Trophoblast cell (in vitro differentiated cells and primary cell): ENCODE measurements at regions not wholly inside any gene's neighbourhood (a gene's known extent, or its start where the extent isn't known, plus 50 kb on each side); places are given as distances from the start of the nearest gene placed in this dataset.

Experiments used
- DNase-seq, 2 donors: peaks; one replicate each; pipeline ENCODE4 v3.0.0-alpha.2; 2016
- H2AFZ ChIP-seq: 2 replicates; pipeline ENCODE4 v1.6.1; 2013; ENCODE audit warnings: low read length, moderate library complexity, mild to moderate bottlenecking; ENCODE audit not compliant: insufficient read depth, poor library complexity
- H2AK5ac ChIP-seq: 2 replicates; pipeline ENCODE4 v1.6.1; 2013; ENCODE audit warnings: mild to moderate bottlenecking, low read length
- H2BK120ac ChIP-seq: 2 replicates; pipeline ENCODE4 v1.6.1; 2013; ENCODE audit warnings: low read length, mild to moderate bottlenecking, moderate library complexity; ENCODE audit not compliant: insufficient read depth, poor library complexity
- H2BK12ac ChIP-seq: 2 replicates; pipeline ENCODE4 v1.6.1; 2013; ENCODE audit warnings: mild to moderate bottlenecking, low read length, moderate library complexity
- H2BK5ac ChIP-seq: 2 replicates; pipeline ENCODE4 v1.6.1; 2013; ENCODE audit warnings: low read length, low read depth, moderate library complexity, mild to moderate bottlenecking; ENCODE audit not compliant: poor library complexity
- H3K14ac ChIP-seq: 2 replicates; pipeline ENCODE4 v1.6.1; 2013; ENCODE audit warnings: mild to moderate bottlenecking, low read length
- H3K18ac ChIP-seq: 2 replicates; pipeline ENCODE4 v1.6.1; 2013; ENCODE audit warnings: mild to moderate bottlenecking, low read length
- H3K23ac ChIP-seq: 2 replicates; pipeline ENCODE4 v1.6.1; 2013; ENCODE audit warnings: low read length
- H3K27ac ChIP-seq: 2 replicates; pipeline ENCODE4 v1.5.1; 2013; ENCODE audit warnings: low read depth, mild to moderate bottlenecking, inconsistent platforms, low read length, moderate library complexity
- H3K27me3 ChIP-seq: 2 replicates; pipeline ENCODE4 v1.6.1; 2013; ENCODE audit warnings: inconsistent platforms, mild to moderate bottlenecking, low read length, moderate library complexity; ENCODE audit not compliant: insufficient read depth
- H3K36me3 ChIP-seq, 2 experiments: 1 replicate in 1 of 2; 2 replicates in 1 of 2; pipeline ENCODE4 v1.6.1; 2013; ENCODE audit warnings: low read length in 2 of 2, mild to moderate bottlenecking in 2 of 2, moderate library complexity in 1 of 2; ENCODE audit not compliant: insufficient read depth in 2 of 2, control insufficient read depth in 1 of 2
- H3K4ac ChIP-seq: 2 replicates; pipeline ENCODE4 v1.6.1; 2013; ENCODE audit warnings: low read depth, mild to moderate bottlenecking, low read length, moderate library complexity
- H3K4me1 ChIP-seq, 2 experiments: 1 replicate in 1 of 2; 2 replicates in 1 of 2; pipeline ENCODE4 v1.6.1; 2013; ENCODE audit warnings: low read length in 2 of 2, mild to moderate bottlenecking in 2 of 2, moderate library complexity in 1 of 2; ENCODE audit not compliant: insufficient read depth in 2 of 2, control insufficient read depth in 1 of 2
- H3K4me2 ChIP-seq: 2 replicates; pipeline ENCODE4 v1.6.1; 2013; ENCODE audit warnings: inconsistent platforms, mild to moderate bottlenecking, low read length, moderate library complexity
- H3K4me3 ChIP-seq: 2 replicates; pipeline ENCODE4 v1.5.1; 2013; ENCODE audit warnings: mild to moderate bottlenecking, low read depth, low read length, inconsistent platforms
- H3K79me1 ChIP-seq: one replicate; pipeline ENCODE4 v1.6.1; 2013; ENCODE audit warnings: low read length
- H3K79me2 ChIP-seq: 2 replicates; pipeline ENCODE4 v1.6.1; 2013; ENCODE audit warnings: low read length, mild to moderate bottlenecking; ENCODE audit not compliant: control insufficient read depth, insufficient read depth, poor library complexity
- H3K9ac ChIP-seq: 2 replicates; pipeline ENCODE4 v1.6.1; 2013; ENCODE audit warnings: mild to moderate bottlenecking, low read length
- H3K9me3 ChIP-seq: 2 replicates; pipeline ENCODE4 v1.6.1; 2013; ENCODE audit warnings: low read depth, mild to moderate bottlenecking, control low read depth, inconsistent platforms, low read length; ENCODE audit not compliant: insufficient read depth
- H4K12ac ChIP-seq: 2 replicates; pipeline ENCODE4 v1.6.1; 2013; ENCODE audit warnings: low read depth, mild to moderate bottlenecking, low read length, moderate library complexity
- H4K8ac ChIP-seq: 2 replicates; pipeline ENCODE4 v1.6.1; 2013; ENCODE audit warnings: low read depth, mild to moderate bottlenecking, low read length, moderate library complexity
- H4K91ac ChIP-seq: one replicate; pipeline ENCODE4 v1.6.1; 2013; ENCODE audit warnings: low read depth, mild to moderate bottlenecking, low read length, moderate library complexity
- WGBS: extraction: QIAGEN DNeasy Blood & Tissue Kit; methylation state at CpG from one replicate; pipeline ENCODE4 v1.1.7; 2013; ENCODE audit warnings: missing lambda C conversion rate; ENCODE audit not compliant: insufficient read length, insufficient coverage; ENCODE audit errors: extremely low coverage; 5-methylcytosine and 5-hydroxymethylcytosine counted together

DNA sequence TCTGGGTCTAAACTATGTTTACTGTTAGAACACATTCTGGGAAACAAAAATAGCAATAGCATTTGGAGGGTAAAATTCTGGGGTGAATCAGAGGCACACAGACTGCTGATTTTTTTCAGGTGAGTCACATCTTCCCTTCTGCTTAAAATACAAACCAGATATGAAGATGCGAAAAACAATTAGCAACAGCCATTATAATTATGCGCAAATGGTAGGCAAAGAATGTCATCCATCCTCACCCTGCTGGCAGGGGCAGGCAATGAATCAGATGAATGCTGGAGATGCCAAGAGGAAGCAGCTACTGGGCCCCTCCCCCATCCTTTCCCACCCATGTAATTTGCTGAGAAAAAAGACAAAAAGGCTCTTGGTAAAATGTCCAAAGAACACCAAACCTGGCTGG, 282.9 kb downstream of the KLF5 start:
- H3K4ac ChIP-seq, result no peak overlapping the region
- no peak overlapping the region for H2AFZ ChIP-seq
- H3K9me3 ChIP-seq, result no peaks in the 10 kb centered on the region
- no peak overlapping the region for H2BK5ac ChIP-seq
- no peak overlapping the region for H3K18ac ChIP-seq
- H3K36me3 ChIP-seq, result no peaks in the 10 kb centered on the region
- peak; percentile 25 to 71 for DNase-seq
- peaks cover 2% of the 10 kb centered on the region for H3K79me1 ChIP-seq
- no peak overlapping the region for H2AK5ac ChIP-seq
- H3K27ac ChIP-seq, result no peak overlapping the region
- H3K23ac ChIP-seq, result no peak overlapping the region
- no peak overlapping the region for H3K9ac ChIP-seq
- no CpG with 5 or more reads among the region's 2 CpGs for WGBS
- H2BK120ac ChIP-seq, result no peak overlapping the region
- no peak overlapping the region for H4K91ac ChIP-seq
- no peak overlapping the region for H4K8ac ChIP-seq
- H3K14ac ChIP-seq, result no peak overlapping the region
- H3K79me2 ChIP-seq, result no peaks in the 10 kb centered on the region
- peaks cover 0 to 11% of the 10 kb centered on the region in 2 experiments for H3K4me1 ChIP-seq
- no peak overlapping the region for H2BK12ac ChIP-seq
- no peak overlapping the region for H3K4me2 ChIP-seq
- H3K4me3 ChIP-seq, result no peak overlapping the region
- H4K12ac ChIP-seq, result no peak overlapping the region
- no peaks in the 10 kb centered on the region for H3K27me3 ChIP-seq

DNA sequence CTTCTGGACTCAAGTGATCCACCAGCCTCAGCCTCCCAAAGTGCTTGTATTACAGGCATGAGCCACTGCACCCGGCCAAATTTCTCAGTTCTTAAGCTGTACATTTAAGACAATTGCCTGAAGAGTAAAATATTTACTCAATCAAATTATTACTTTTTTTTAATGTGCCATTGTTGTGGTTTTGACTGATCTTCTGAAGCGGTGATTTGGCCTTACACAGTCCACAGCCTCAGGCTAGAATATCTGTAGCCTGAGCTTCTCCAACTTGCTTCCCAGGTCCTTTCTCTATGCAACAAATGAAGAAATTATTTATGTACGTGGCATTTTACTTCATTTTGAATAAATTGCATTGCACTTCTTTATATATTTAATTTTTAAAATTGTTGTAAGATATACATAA, 281.3 kb downstream of the KLF5 start:
- no peak overlapping the region for H2AK5ac ChIP-seq
- H3K79me1 ChIP-seq, result peaks cover 4% of the 10 kb centered on the region
- H2BK12ac ChIP-seq, result no peak overlapping the region
- no peaks in the 10 kb centered on the region for H3K9me3 ChIP-seq
- H2BK120ac ChIP-seq, result no peak overlapping the region
- no peak overlapping the region for H4K91ac ChIP-seq
- H3K27me3 ChIP-seq, result no peaks in the 10 kb centered on the region
- WGBS, result no CpG with 5 or more reads among the region's 3 CpGs
- H3K14ac ChIP-seq, result no peak overlapping the region
- H3K18ac ChIP-seq, result no peak overlapping the region
- H3K4me2 ChIP-seq, result no peak overlapping the region
- H3K27ac ChIP-seq, result no peak overlapping the region
- no peak overlapping the region for H3K4me3 ChIP-seq
- H3K4ac ChIP-seq, result no peak overlapping the region
- no peak overlapping the region for H2AFZ ChIP-seq
- no peaks in the 10 kb centered on the region for H3K79me2 ChIP-seq
- H4K12ac ChIP-seq, result no peak overlapping the region
- peaks cover 0 to 13% of the 10 kb centered on the region in 2 experiments for H3K4me1 ChIP-seq
- H4K8ac ChIP-seq, result no peak overlapping the region
- no peak overlapping the region for H3K9ac ChIP-seq
- no peaks in the 10 kb centered on the region for H3K36me3 ChIP-seq
- DNase-seq, result peak in 1 of 2 donors; percentile 40
- H2BK5ac ChIP-seq, result no peak overlapping the region
- no peak overlapping the region for H3K23ac ChIP-seq

DNA sequence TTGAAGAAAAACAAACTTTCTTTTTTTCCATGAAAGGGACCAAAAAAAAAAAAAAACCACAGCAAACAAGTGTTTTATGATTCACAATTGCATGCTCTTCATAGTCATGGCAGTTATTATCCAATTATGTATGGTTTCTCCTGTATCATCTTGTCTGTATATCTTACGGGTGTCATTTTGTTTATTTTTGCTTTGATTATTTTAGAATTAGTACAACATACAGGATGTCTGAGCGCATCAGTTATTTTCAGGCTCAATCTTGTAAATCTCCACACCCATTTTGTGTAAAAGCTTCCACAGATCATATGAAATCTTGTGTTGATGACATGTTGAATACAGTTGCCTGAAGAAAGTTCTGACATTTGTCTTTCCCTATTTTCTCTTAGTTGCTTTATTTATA, 280.3 kb downstream of the KLF5 start:
- no peak overlapping the region for H4K8ac ChIP-seq
- no peak overlapping the region for H3K4ac ChIP-seq
- WGBS, result no CpG with 5 or more reads among the region's 2 CpGs
- H2BK12ac ChIP-seq, result no peak overlapping the region
- H3K79me2 ChIP-seq, result no peaks in the 10 kb centered on the region
- H3K4me1 ChIP-seq, result peaks cover 0 to 13% of the 10 kb centered on the region in 2 experiments
- peak in 1 of 2 donors; percentile 52 for DNase-seq
- H2BK5ac ChIP-seq, result no peak overlapping the region
- no peak overlapping the region for H2BK120ac ChIP-seq
- H3K9ac ChIP-seq, result no peak overlapping the region
- no peaks in the 10 kb centered on the region for H3K27me3 ChIP-seq
- no peak overlapping the region for H3K23ac ChIP-seq
- H2AK5ac ChIP-seq, result no peak overlapping the region
- H3K27ac ChIP-seq, result no peak overlapping the region
- no peak overlapping the region for H4K91ac ChIP-seq
- H3K4me3 ChIP-seq, result no peak overlapping the region
- no peak overlapping the region for H4K12ac ChIP-seq
- H2AFZ ChIP-seq, result no peak overlapping the region
- no peak overlapping the region for H3K18ac ChIP-seq
- no peak overlapping the region for H3K14ac ChIP-seq
- no peaks in the 10 kb centered on the region for H3K36me3 ChIP-seq
- no peak overlapping the region for H3K4me2 ChIP-seq
- H3K79me1 ChIP-seq, result peaks cover 4% of the 10 kb centered on the region
- no peaks in the 10 kb centered on the region for H3K9me3 ChIP-seq

DNA sequence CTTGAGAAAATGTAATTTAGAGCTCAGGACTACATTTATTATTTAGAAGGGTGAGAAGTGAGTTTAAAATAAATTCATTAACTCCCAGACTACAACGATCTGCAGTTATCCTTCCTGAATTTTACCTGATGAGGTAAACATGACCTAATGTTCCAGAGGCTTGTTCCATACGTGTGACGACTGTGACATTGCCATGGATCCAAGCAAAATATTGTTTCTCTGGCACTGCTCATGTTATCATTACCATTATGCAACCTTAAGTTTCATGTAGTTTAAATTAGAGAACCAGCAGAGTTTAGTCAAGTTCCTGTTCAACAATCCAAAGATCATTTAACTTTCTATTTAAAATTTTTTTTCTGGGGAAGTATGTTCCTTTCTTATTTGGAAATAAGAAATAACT, 279.6 kb downstream of the KLF5 start:
- Histone ChIP-seq H3K27ac (no peak overlapping the region), H3K4me2 (no peak overlapping the region), H4K8ac (no peak overlapping the region), H3K14ac (no peak overlapping the region), H2AFZ (no peak overlapping the region), H3K9me3 (no peaks in the 10 kb centered on the region), H3K36me3 (no peaks in the 10 kb centered on the region), H3K79me1 (peaks cover 4% of the 10 kb centered on the region), H3K18ac (no peak overlapping the region), H3K23ac (no peak overlapping the region), H3K79me2 (no peaks in the 10 kb centered on the region), H2BK120ac (no peak overlapping the region), H4K12ac (no peak overlapping the region), H3K4me1 (peaks cover 0 to 13% of the 10 kb centered on the region in 2 experiments), H3K27me3 (no peaks in the 10 kb centered on the region), H3K4ac (no peak overlapping the region), H4K91ac (no peak overlapping the region), H3K9ac (no peak overlapping the region), H2AK5ac (no peak overlapping the region), H2BK12ac (no peak overlapping the region), H3K4me3 (no peak overlapping the region), H2BK5ac (no peak overlapping the region)
- DNase-seq, result peak; percentile 72 to 92
- WGBS, result no CpG with 5 or more reads among the region's 3 CpGs
